Upper lobe of right lung (tissue), 1 donor: ENCODE measurements at regions not wholly inside any gene's neighbourhood (a gene's known extent, or its start where the extent isn't known, plus 50 kb on each side); places are given as distances from the start of the nearest gene placed in this dataset.

ENCODE experiments used
- ATAC-seq: fragments of 200-7000 bp; cut with Tn5 transposase; one replicate; pipeline ENCODE4 v1.9.1; 2020; ENCODE audit warnings: mild to moderate bottlenecking, moderate library complexity
- DNase-seq: peaks from one replicate; pipeline ENCODE4 v3.0.0-alpha.2; 2020
- H3K27ac ChIP-seq: fragments of 200-600 bp; one replicate; pipeline ENCODE4 v1.8.0; 2022
- H3K27me3 ChIP-seq: fragments of 200-600 bp; one replicate; pipeline ENCODE4 v1.8.0; 2022; ENCODE audit warnings: mild to moderate bottlenecking
- H3K36me3 ChIP-seq: fragments of 200-600 bp; one replicate; pipeline ENCODE4 v1.8.0; 2022
- H3K4me1 ChIP-seq: fragments of 200-600 bp; one replicate; pipeline ENCODE4 v1.8.0; 2022
- H3K4me3 ChIP-seq: fragments of 200-600 bp; one replicate; pipeline ENCODE4 v1.8.0; 2022; ENCODE audit warnings: mild to moderate bottlenecking
- H3K9me3 ChIP-seq: fragments of 200-600 bp; one replicate; pipeline ENCODE4 v1.8.0; 2022
- intact Hi-C: fragments of 100-400 bp; cut with DNase I; formaldehyde crosslinking; loops from one replicate; pipeline ENCODE4 v1.11.0; 2022
- TF ChIP-seq, protein P1 (sequence below): fragments of 200-600 bp; IDR thresholded peaks from one replicate; pipeline ENCODE4 v1.8.0; 2022; ENCODE audit warnings: antibody characterized with exemption
- donor health status: DM: no; HTN: yes; CAD: no; lungs with severe emphysema.

- no peaks in the 10 kb centered on the region for H3K27me3 ChIP-seq
- no peaks in the 10 kb centered on the region for H3K36me3 ChIP-seq
- no peak overlapping the region for H3K4me3 ChIP-seq
- no peaks in the 10 kb centered on the region for H3K9me3 ChIP-seq
- intact Hi-C loops = no loop called here
- no peak overlapping the region for H3K27ac ChIP-seq
- TF ChIP-seq, protein P1, sequence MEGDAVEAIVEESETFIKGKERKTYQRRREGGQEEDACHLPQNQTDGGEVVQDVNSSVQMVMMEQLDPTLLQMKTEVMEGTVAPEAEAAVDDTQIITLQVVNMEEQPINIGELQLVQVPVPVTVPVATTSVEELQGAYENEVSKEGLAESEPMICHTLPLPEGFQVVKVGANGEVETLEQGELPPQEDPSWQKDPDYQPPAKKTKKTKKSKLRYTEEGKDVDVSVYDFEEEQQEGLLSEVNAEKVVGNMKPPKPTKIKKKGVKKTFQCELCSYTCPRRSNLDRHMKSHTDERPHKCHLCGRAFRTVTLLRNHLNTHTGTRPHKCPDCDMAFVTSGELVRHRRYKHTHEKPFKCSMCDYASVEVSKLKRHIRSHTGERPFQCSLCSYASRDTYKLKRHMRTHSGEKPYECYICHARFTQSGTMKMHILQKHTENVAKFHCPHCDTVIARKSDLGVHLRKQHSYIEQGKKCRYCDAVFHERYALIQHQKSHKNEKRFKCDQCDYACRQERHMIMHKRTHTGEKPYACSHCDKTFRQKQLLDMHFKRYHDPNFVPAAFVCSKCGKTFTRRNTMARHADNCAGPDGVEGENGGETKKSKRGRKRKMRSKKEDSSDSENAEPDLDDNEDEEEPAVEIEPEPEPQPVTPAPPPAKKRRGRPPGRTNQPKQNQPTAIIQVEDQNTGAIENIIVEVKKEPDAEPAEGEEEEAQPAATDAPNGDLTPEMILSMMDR = no peak
- DNase-seq (no peak), ATAC-seq (no peak)
- H3K4me1 ChIP-seq = no peaks in the 10 kb centered on the region
These were observed 1324.0 kb upstream of the USP15 start for GRCh38 chr12:60935981-60936761.

- no peaks in the 10 kb centered on the region for H3K36me3 ChIP-seq
- DNase-seq (no peak), ATAC-seq (no peak)
- no peaks in the 10 kb centered on the region for H3K4me1 ChIP-seq
- H3K4me3 ChIP-seq = no peak overlapping the region
- TF ChIP-seq, protein P1 = no peak
- intact Hi-C loops = no loop called here
- no peak overlapping the region for H3K27ac ChIP-seq
- no peaks in the 10 kb centered on the region for H3K27me3 ChIP-seq
- no peaks in the 10 kb centered on the region for H3K9me3 ChIP-seq
These were observed 1312.7 kb upstream of the USP15 start for GRCh38 chr12:60947533-60947932.

GRCh38 chr12:60967128-60967527 lies 1293.1 kb upstream of the USP15 start:
- TF ChIP-seq, protein P1 = no peak
- no peak overlapping the region for H3K27ac ChIP-seq
- H3K27me3 ChIP-seq = no peaks in the 10 kb centered on the region
- no peak overlapping the region for H3K4me3 ChIP-seq
- no peak for DNase-seq
- no peaks in the 10 kb centered on the region for H3K36me3 ChIP-seq
- intact Hi-C loops = no loop called here
- no peaks in the 10 kb centered on the region for H3K4me1 ChIP-seq
- no peaks in the 10 kb centered on the region for H3K9me3 ChIP-seq
- no peak for ATAC-seq

DNA sequence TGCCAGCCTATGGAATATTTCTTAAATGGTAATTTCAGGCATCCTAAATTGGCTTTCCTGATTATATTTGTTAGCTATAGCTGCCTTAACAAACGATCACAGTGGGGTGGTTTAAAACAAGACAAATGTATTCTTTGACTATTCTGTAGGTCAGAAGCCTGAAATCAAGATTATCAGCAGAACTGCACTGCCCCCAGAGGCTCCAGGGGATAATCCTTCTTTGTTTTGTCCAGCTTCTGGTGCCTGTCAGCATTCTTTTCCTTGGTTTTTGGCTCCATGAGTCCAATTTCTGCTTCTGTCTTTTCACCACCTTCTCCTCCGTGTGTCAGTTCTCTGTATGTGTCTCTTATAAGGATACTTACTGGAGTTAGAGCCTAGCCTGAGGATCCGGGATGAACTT lies 1282.2 kb upstream of the USP15 start:
- Histone ChIP-seq H3K27me3 (no peaks in the 10 kb centered on the region), H3K36me3 (no peaks in the 10 kb centered on the region), H3K27ac (no peak overlapping the region), H3K4me1 (no peaks in the 10 kb centered on the region), H3K9me3 (peaks cover 4% of the 10 kb centered on the region), H3K4me3 (no peak overlapping the region)
- ATAC-seq (no peak), DNase-seq (no peak)
- TF ChIP-seq, protein P1 = no peak
- intact Hi-C loops = no loop called here

DNA sequence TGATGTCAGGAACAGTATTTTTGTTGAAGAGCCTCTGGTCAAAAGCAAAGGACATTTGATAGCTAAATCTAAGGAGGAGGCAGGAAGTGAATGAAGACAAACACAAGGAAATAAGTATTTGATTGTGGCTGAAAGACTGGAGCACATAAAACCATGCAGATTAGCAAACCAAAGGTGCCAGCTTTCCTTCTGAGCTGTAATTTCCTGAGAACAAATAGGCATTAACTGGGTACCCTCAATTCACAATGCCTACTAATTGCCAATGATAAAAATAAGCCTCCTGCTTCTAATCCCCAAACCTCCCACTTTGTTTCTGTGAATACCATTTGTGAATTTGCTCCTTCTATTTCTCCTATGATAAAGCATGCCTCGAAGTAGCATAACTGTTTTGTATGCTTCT lies 1279.6 kb upstream of the USP15 start:
- intact Hi-C loops = no loop called here
- no peak for DNase-seq

More for the DNA sequence above, 1279.6 kb upstream of the USP15 start:
- H3K36me3 ChIP-seq = no peaks in the 10 kb centered on the region
- H3K4me1 ChIP-seq = no peaks in the 10 kb centered on the region
- TF ChIP-seq, protein P1 = no peak
- H3K9me3 ChIP-seq = peaks cover 4% of the 10 kb centered on the region
- ATAC-seq = no peak
- H3K27me3 ChIP-seq = no peaks in the 10 kb centered on the region
- H3K27ac ChIP-seq = no peak overlapping the region
- no peak overlapping the region for H3K4me3 ChIP-seq
